HL-60 (cell line): ENCODE measurements at regions not wholly inside any gene's neighbourhood (a gene's known extent, or its start where the extent isn't known, plus 50 kb on each side); places are given as distances from the start of the nearest gene placed in this dataset.

Experiments
- GABPA ChIP-seq: IDR thresholded peaks from 2 replicates; pipeline ENCODE4 v1.6.1; 2012; ENCODE audit warnings: low read depth
- POLR2AphosphoS5 ChIP-seq: IDR thresholded peaks from 2 replicates; pipeline ENCODE4 v1.6.1; 2012; ENCODE audit warnings: low read depth
- SPI1 ChIP-seq: IDR thresholded peaks from 2 replicates; pipeline ENCODE4 v1.6.1; 2012; ENCODE audit warnings: low read depth, mild to moderate bottlenecking, borderline replicate concordance
- TF ChIP-seq, protein P1 (sequence below): IDR thresholded peaks from 2 replicates; pipeline ENCODE4 v1.6.1; 2012; ENCODE audit warnings: low read depth; ENCODE audit not compliant: insufficient replicate concordance
- TF ChIP-seq, protein P2 (sequence below): IDR thresholded peaks from one replicate; pipeline ENCODE4 v1.5.1; 2011; ENCODE audit warnings: low read length, control low read depth, inconsistent platforms; ENCODE audit not compliant: insufficient read depth

DNA sequence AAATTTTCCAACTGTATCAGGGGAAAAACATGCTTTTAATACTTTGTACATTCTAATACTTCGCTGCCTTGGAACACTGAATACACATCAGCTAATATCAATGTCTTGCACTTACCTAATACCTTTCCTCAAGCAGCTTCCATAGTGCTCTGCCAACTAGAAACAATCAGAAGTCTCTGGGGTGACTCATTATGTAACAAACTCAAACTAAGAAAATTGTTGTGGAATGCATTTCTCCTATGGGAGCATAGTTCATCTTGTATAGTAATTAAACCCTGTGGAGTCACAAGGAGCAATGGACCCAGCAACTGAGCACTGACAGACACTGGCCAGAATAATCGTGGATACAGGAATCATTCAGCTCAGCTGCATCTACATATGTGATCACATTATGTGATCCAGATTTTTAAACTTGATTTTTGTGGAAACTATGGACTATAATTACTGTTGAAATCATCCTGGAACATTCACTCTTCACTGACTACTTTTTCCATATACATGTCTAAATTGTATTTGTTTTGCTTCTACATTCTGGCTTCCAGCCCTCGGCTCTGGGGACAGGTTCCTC, 496.9 kb downstream of the TMA16 start:
- TF ChIP-seq, protein P1, sequence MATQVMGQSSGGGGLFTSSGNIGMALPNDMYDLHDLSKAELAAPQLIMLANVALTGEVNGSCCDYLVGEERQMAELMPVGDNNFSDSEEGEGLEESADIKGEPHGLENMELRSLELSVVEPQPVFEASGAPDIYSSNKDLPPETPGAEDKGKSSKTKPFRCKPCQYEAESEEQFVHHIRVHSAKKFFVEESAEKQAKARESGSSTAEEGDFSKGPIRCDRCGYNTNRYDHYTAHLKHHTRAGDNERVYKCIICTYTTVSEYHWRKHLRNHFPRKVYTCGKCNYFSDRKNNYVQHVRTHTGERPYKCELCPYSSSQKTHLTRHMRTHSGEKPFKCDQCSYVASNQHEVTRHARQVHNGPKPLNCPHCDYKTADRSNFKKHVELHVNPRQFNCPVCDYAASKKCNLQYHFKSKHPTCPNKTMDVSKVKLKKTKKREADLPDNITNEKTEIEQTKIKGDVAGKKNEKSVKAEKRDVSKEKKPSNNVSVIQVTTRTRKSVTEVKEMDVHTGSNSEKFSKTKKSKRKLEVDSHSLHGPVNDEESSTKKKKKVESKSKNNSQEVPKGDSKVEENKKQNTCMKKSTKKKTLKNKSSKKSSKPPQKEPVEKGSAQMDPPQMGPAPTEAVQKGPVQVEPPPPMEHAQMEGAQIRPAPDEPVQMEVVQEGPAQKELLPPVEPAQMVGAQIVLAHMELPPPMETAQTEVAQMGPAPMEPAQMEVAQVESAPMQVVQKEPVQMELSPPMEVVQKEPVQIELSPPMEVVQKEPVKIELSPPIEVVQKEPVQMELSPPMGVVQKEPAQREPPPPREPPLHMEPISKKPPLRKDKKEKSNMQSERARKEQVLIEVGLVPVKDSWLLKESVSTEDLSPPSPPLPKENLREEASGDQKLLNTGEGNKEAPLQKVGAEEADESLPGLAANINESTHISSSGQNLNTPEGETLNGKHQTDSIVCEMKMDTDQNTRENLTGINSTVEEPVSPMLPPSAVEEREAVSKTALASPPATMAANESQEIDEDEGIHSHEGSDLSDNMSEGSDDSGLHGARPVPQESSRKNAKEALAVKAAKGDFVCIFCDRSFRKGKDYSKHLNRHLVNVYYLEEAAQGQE, result no peak
- TF ChIP-seq, protein P2, sequence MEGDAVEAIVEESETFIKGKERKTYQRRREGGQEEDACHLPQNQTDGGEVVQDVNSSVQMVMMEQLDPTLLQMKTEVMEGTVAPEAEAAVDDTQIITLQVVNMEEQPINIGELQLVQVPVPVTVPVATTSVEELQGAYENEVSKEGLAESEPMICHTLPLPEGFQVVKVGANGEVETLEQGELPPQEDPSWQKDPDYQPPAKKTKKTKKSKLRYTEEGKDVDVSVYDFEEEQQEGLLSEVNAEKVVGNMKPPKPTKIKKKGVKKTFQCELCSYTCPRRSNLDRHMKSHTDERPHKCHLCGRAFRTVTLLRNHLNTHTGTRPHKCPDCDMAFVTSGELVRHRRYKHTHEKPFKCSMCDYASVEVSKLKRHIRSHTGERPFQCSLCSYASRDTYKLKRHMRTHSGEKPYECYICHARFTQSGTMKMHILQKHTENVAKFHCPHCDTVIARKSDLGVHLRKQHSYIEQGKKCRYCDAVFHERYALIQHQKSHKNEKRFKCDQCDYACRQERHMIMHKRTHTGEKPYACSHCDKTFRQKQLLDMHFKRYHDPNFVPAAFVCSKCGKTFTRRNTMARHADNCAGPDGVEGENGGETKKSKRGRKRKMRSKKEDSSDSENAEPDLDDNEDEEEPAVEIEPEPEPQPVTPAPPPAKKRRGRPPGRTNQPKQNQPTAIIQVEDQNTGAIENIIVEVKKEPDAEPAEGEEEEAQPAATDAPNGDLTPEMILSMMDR, result no peak
- TF ChIP-seq POLR2AphosphoS5, result no peak
- TF ChIP-seq GABPA, result no peak
- no peak for TF ChIP-seq SPI1
